NCI-H1092 treated with DMSO at 0.1 percent for 48 hours (cell line): ENCODE measurements at regions not wholly inside any gene's neighbourhood (a gene's known extent, or its start where the extent isn't known, plus 50 kb on each side); places are given as distances from the start of the nearest gene placed in this dataset.
A peak's percentile ranks its signal among the peaks of the same experiment; 100 is the strongest.
"Not testable (repeated sequence)": the region's sequence is repeated elsewhere in the genome, so short reads cannot be mapped to it uniquely, and the experiment has no call there.

Source experiments
- DNase-seq: peaks from one replicate; lab custom pipeline; 2025; lab: John Stamatoyannopoulos, UW

DNA sequence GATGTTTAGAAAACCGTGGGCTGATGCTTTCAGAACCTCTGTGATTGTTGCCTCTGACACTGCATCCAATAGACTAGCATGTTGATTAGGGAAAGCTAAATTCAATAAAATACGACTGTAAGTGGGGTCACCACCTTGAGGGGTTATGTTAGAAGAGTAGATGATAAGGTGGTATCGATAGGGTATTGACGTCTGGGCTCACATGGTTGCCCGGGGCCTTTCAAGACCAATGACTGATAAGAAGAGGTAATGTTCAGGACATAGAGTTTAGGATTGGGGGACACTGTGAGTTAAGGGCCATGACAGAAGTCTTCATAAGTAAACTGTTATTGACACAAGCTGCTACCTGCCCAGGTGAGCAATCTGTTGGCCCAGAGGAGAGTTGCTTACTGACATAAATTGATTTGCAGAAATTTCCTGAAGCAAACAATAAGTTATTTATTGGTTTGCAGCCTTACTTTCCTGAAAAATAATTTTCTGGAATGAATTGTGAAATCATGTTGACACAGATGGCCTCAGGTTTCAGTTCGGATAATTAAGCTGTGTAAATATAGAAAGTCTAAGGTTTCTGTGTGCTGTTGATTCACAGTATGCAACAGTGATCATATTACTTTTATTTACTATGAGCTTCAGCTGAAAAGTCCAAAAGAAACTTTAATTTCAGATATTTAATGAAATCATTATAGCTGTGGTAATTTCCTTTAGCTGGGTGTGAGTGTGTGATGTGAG, 289.9 kb upstream of the PRSS16 start:
- peak; percentile 27 for DNase-seq

DNA sequence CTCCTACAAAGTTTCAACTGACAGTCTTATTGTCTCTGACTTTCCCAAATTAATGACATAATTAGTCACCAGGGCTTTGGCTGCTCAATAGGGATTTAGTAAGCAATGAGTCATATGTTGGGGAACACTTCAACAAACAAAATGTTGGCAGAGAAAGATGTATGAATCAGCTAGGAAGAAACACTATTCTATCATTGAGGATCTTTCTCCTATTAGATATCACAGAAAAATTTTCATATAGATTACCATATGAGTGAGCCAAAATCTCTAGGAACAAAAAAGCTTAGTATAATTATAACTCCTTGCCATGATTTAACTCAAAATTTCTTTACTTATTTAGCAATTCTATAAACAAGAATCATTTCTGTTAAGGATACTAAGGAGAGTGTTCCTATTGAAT, 286.3 kb upstream of the PRSS16 start:
- DNase-seq, result not testable (repeated sequence)

DNA sequence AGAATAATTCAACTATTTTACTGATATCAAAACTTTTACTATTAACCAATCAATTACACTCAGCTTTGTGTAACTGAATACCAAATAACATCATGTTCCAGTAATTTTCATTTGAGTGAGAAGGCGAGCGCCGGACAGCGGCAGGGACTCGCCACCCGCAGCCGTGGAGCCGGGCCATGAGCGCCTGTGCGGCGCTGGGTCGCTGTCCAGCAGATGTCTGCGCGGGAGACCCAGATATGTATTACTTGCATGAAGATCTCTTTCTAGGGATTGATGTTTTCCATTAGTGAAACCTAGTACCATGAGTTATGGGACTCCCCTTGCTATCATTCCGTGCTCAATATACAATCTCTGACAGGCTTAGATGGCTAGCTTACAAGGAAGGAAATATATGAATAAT, 245.1 kb upstream of the PRSS16 start:
- no peak for DNase-seq

DNA sequence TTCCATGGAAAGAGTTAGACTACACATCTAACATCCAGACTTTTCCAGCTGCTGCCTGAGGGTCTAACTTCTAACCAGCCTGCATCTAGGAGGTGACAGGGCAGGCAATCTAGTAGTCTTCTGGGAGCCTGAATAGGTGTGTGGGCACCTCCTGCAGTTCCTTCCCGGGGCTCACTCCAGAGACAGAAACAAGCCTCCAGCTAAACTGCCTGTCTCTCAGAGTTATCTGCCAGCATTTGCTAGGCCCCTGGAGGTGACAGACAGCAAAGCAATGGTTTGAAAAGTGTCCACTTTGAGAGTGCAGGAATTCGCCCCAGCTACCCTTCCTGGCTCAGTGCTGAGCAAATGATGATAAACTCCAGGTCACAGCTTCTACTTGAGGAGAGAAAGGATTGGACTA, 240.5 kb upstream of the PRSS16 start:
- DNase-seq, result no peak

DNA sequence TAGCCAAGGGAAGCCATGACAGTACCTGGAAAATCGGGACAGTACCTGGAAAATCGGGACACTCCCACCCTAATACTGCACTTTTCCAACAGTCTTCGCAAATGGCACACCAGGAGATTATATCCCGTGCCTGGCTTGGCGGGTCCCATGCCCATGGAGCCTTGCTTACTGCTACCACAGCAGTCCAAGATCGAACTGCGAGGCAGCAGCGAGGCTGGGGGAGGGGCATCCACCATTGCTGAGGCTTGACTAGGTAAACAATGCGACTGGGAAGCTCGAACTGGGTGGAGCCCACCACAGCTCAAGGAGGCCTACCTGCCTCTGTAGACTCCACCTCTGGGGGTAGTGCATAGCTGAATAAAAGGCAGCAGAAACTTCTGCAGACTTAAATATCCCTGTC, 238.9 kb upstream of the PRSS16 start:
- not testable (repeated sequence) for DNase-seq

DNA sequence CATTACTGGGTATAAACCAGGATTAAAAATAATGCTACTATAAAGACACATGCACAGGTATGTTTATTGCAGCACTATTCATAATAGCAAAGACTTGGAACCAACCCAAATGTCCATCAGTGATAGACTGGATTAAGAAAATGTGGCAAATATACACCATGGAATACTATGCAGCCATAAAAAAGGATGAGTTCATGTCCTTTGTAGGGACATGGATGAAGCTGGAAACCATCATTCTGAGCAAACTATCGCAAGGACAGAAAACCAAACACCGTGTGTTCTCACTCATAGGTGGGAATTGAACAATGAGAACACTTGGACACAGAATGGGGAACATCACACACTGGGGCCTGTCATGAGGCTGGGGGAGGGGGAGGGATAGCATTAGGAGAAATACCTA, 233.4 kb upstream of the PRSS16 start:
- not testable (repeated sequence) for DNase-seq

DNA sequence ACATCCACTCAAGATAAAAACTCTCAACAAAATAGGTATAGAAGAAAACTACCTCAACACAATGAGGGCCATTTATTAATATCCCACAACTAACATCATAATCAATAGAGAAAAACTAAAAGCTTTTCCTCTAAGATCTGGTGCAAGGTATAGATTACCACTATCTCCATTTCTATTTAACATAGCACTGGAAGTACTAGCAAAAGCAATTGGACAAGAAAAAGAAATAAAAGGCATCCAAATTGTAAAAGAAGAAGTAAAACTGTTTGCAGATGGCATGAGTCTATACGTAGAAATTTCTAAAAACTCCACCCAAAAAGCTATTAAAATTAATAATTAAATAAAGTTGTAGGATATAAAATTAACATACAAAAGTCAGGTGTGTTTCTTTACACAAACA, 230.8 kb upstream of the PRSS16 start:
- DNase-seq, result no peak

DNA sequence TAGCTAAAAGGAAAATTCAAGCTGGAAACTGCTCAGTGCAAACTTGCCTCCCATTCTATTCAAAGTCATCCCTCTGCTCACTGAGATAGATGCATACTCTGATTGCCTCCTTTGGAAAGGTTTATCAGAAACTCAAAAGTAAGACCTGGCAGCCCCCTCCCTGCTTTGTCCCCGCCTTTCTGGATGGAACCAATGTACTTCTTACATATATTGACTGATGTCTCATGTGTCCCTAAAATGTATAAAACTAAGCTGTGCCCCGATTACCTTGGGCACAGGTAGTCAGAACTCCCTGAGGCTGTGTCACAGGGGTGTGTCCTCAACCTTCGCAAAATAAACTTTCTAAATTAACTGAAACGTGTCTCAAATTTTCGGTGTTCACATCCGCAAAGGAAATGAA, 229.1 kb upstream of the PRSS16 start:
- not testable (repeated sequence) for DNase-seq

DNA sequence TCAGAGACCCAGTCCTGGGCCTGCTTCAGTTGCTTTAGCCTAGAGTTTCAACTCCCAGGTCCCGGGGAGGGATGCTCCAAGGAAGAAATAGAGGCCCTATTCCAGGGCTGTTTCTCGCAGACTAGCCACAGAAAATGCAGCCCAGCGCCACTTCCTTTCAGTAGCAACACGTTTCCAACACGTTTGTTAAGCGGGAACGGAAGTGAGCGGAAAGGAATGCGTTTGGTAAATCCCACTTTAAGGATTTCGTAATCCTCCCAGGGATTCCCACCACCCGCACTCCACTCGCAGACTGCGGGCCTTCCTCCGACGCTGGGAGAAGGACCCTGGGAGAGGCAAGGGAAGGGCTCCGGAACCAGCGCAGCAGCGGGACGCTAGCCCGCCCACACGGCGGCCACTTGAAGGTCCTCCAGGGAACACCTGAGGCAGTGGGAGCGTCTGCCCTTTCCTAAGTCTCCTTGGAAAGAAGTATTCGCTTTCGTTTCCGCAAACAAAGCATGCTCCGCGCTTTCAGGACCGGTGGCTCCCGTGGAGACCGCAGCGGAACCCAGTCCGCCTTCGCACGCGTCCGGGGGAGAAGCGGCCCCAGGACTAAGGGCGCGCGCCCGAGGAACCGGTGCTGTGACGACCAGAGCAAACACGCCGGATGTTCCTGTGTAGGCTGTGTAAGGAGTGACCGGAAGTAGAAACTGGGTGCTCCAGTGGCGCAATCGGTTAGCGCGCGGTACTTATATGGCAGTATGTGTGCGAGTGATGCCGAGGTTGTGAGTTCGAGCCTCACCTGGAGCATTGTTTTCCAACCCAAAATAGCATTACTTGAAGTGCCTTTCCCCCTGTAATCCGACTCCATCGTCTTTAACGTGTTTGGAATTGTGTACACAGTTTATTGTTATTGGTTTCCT, 227.6 kb upstream of the PRSS16 start:
- peak; percentile 87 for DNase-seq

DNA sequence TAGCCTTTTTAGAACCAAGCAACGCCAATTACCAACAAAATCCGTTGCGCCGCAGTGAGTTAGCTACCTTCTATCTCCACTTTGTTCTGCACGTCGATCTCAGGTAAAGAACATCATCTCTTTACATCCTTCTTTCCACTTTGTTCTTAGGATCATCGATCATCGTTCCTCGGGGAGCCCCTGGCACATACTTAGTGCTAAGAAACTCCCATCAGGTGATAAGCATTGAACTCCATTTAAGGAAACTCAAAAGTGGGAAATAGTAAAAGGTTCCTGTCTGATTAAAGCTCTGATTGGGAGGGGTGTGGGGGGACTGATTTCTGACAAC, 227.0 kb upstream of the PRSS16 start:
- no peak for DNase-seq

DNA sequence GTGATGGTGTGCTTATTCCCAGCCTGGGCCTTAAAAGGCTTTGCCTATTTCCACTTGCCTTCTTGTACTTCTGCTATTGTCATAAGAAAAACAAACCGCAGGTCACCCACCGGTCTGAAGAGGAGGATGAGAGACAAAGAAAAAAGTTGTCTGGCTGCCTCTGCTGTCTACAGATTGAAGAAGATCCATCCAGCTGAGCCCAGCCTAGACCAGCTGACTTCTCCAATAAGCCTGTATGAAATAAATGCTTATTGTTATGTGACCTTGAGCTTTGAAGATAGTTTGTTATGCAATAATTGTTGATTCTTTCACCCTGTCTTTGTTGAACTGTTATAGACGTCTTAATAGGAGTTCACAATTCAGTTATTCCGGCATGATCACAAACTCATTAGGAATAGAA, 223.8 kb upstream of the PRSS16 start:
- no peak for DNase-seq

DNA sequence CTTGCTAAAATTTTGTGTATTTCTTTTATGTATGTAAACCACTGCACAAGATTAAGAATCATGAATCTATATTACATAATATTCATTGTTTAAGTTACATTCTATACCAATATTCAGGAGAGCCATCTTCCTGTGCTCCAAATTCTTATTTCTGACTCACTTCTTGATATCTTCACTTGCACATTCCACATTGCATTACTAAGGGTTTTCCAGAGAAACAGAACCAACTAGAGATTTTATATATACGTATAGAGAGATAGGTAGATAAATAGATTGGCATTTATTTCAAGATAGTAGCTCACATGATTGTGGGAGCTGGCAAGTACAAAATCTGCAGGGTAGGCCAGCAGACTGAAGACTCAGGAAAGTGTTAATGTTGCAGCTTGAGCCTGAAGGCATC, 222.2 kb upstream of the PRSS16 start:
- DNase-seq, result no peak

DNA sequence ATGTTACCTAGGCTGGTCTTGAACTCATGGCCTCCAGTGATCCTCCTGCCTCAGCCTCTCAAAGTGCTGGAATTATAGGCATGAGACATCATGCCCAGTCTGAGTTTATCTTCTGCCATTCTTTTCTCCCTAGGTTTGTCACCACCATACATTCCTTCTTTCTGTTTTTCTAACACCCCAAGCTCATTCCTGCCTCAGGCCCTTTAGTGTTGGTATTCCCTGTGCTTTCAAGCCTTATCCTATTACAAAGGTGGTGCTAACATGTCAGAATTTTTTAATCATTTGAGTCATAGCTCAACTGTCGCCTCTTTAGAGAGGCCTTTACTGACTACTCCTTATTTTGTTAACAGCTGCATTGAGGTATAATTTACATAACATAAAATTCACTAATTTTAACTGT, 221.1 kb upstream of the PRSS16 start:
- no peak for DNase-seq

DNA sequence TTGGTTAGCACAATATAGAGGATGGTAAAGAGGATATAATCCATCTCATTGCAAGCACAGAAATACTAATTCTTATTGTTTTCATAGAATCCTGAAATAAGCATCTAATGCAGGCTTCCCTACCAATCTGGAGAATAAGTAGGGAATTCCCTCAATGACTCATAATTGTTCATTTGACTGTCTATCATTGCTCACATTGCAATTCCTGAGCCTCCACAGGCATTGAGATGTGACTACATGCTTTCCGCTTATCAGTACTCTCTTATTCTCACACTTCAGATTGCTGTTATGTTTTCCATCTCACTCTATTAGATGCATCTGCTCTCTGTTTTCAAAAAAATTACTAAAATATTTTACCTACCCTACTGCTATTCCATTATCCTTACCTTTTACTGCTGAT, 216.2 kb upstream of the PRSS16 start:
- no peak for DNase-seq

DNA sequence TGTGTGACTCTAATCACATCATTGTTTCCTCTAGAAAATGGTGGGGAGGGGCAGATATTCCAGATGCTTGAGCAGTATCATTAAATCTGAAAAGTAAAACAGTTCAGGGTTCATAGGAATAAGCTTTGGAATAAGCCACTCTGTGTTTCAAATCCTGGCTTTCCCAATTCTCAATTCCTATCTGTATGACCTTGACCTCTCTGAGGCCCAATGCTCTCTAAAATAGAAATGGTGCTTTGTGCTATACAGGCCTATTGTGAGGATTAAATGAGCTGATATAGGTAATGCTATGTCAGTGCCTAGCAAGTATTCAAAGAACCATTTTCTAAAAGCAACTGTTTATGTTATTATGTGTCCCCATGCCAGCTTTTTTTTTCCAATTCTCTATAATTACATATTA, 209.0 kb upstream of the PRSS16 start:
- no peak for DNase-seq

DNA sequence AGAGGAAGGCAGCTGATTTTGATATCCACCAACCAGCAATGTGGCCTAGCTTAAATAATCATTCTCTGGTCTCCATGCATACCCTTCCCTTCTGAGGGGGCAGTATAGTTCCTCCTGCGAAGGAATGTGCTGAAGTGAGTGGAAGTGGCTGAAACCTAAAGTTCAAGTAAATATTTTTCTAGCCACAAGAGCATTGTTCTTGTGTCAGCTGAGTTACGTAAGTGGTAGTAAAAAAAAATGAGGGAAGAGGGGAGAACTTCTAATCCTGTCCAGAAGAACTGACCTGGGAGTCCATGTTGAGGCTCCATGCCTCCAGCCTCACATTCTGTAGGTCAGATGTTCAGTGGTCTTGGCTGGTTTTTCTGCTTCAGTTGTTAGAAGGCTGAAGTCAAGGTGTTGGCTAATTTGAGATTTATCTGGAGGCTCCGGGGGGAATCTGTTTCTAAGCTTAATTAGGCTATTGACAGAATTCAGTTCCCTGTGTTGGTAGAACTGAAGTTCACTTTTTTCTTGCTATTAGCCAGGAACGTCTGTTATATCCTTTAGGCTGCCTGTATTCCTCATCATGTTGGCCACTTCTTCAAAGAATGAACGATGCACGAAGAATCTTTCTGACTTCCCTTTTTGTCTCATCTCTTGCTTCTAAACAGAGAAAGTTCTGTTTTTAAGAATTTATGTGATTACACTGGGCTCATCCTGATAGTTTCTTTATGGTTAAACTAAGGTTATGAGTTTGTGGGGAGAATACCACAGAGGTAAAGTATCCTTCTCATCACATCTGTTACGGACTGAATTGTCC, 207.1 kb upstream of the PRSS16 start:
- no peak for DNase-seq

DNA sequence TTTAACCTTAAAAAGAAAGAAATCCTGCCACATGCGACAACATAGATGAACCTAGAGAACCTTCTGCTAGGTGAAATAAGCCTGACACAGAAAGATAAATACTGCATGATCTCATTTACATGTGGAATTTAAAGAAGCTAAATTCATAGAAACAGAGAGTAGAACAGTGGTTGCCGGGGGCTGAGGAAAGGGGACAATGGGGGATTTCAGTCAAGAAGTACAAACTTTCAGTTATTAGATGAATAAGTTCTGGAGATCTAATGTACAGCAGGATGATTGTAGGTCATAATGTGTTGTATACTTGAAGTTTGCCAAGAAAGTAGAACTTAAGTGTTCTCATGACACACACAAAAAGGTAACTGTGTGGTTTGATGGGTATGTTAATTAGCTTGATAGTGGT, 204.3 kb upstream of the PRSS16 start:
- DNase-seq, result no peak

DNA sequence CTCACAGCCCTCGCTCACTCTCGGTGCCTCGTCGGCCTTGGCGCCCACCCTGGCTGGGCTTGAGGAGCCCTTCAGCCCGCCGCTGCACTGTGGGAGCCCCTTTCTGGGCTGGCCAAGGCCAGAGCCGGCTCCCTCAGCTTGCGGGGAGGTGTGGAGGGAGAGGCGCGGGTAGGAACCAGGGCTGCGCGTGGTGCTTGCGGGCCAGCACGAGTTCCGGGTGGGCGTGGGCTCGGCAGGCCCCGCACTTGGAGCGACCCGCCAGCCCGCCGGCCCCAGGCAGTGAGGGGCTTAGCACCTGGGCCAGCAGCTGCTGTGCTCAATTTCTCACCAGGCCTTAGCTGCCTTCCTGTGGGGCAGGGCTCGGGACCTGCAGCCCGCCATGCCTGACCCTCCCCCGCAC, 202.4 kb upstream of the PRSS16 start:
- not testable (repeated sequence) for DNase-seq

DNA sequence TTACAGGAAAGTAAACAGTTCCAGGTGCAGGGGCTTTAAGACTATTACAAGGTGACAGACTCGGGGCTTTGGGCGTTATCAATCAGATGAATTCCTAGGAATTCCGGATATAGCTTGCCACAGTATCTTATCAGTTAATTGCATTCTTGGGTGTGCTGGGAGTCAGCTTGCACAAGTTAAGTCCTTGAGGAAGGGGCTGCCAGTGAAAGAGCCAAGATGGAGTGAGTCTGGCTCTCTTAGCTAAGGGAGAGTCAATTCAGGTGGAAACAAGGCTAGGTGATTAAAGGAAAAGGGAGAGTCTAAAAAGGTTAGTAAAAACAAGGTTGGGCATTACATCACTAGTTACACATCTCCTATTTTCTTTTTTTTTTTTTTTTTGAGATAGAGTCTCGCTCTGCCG, 199.8 kb upstream of the PRSS16 start:
- DNase-seq, result not testable (repeated sequence)

DNA sequence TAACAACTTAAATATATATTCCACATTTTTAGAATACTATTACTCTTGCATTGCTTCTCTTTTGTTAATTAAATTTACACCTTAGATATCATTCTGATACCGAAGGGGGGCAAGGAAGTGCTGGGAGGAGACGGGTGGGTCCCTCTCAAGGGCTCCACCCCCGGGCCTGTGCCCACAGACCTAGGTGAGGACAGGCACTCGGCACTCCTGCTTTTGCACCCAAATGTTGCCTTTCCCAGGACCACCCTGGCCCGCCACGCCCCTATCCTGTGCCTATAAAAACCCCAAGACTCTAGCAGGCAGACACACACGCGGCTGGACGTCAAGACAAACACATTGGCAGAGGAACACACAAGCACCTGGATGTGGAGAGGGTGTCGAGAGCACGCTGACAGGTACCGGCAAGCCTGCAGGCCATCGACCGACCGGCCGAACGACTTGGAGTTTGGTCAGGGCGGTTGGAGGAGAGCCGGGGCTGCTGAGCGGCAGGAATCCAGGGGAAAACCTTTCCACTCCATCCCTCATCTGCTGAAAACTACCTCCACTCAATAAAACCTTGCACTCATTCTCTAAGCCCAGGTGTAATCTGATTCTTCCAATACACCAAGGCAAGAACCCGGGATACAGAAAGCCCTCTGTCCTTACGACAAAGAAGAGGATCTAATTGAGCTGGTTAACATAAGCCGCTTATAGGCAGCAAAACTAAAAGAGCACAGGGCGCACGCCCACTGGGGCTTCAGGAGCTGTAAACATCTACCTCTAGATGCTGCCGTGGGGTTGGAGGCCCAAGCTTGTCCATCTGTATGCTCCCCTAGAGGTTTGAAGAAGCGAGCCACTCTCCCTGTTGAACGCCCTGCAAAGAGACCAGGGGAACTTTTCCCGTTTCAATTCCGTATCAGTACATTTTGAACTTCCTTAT, 197.4 kb upstream of the PRSS16 start:
- DNase-seq, result no peak

DNA sequence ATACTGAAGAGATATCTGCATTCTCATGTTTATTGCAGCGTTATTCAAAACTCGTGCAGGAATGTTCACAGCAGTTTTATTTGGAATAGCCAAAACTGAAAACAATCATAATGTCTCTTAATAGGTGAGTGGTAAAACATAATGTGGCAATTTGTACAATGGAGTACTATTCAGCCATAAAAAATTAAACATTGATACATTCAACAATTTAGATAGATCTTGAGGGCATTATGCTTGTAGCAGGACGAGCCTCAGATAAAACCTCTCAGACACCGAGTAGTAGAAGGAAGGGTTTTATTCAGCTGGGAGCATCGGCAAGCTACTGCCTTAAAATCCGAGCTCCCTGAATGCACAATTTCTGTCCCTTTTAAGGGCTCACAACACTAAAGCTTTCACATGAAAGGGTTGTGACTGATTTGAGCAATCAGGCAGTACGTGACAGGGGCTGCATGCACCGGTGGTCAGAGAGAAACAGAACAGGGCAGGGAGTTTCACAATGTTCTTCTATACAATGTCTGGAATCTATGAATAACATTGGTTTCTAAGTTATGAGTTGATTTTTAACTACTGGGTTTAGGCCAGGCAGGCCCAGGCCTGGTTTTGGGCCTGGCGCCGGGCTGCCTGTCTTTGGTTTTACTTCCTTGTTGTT, 195.3 kb upstream of the PRSS16 start:
- DNase-seq, result not testable (repeated sequence)
